GM13977 (cell line): ENCODE measurements at regions not wholly inside any gene's neighbourhood (a gene's known extent, or its start where the extent isn't known, plus 50 kb on each side); places are given as distances from the start of the nearest gene placed in this dataset.
"Not testable (repeated sequence)": the region's sequence is repeated elsewhere in the genome, so short reads cannot be mapped to it uniquely, and the experiment has no call there.

Experiments used
- DNase-seq: peaks from one replicate; pipeline ENCODE4 v3.0.0; 2012; ENCODE audit warnings: low spot score
- in situ Hi-C: fragments of 300-500 bp; cut with MboI; formaldehyde crosslinking; loops from one replicate; pipeline ENCODE4 v1.12.0; 2022; ENCODE audit warnings: low sequenced_read_pairs, low pct_unique_long_range_greater_than_20kb, mixed read lengths, inconsistent platforms; ENCODE audit not compliant: unreplicated experiment
- TF ChIP-seq, protein P1 (sequence below): IDR thresholded peaks from 2 replicates; pipeline ENCODE4 v1.5.1; 2012; ENCODE audit warnings: mild to moderate bottlenecking, control low read depth; ENCODE audit not compliant: insufficient read depth; ENCODE audit errors: extremely low read depth, missing control alignments

- in situ Hi-C loops: no loop called here
- no peak for DNase-seq
- TF ChIP-seq, protein P1, sequence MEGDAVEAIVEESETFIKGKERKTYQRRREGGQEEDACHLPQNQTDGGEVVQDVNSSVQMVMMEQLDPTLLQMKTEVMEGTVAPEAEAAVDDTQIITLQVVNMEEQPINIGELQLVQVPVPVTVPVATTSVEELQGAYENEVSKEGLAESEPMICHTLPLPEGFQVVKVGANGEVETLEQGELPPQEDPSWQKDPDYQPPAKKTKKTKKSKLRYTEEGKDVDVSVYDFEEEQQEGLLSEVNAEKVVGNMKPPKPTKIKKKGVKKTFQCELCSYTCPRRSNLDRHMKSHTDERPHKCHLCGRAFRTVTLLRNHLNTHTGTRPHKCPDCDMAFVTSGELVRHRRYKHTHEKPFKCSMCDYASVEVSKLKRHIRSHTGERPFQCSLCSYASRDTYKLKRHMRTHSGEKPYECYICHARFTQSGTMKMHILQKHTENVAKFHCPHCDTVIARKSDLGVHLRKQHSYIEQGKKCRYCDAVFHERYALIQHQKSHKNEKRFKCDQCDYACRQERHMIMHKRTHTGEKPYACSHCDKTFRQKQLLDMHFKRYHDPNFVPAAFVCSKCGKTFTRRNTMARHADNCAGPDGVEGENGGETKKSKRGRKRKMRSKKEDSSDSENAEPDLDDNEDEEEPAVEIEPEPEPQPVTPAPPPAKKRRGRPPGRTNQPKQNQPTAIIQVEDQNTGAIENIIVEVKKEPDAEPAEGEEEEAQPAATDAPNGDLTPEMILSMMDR: no peak
Observed at GRCh38 chr5:99022250-99022649, 93.4 kb upstream of the CHD1 start.

GRCh38 chr5:99020698-99021048, 91.9 kb upstream of the CHD1 start:
- in situ Hi-C loops: no loop called here
- TF ChIP-seq, protein P1: no peak
- no peak for DNase-seq

GRCh38 chr5:99019812-99020697, 91.2 kb upstream of the CHD1 start:
- TF ChIP-seq, protein P1: no peak
- in situ Hi-C loops: no loop called here
- no peak for DNase-seq

- no peak for DNase-seq
- in situ Hi-C loops: no loop called here
- TF ChIP-seq, protein P1: no peak
Observed at GRCh38 chr5:99019254-99019653, 90.4 kb upstream of the CHD1 start.

- no peak for DNase-seq
- TF ChIP-seq, protein P1: no peak
- in situ Hi-C loops: no loop called here
Observed at GRCh38 chr5:99010294-99010693, 81.5 kb upstream of the CHD1 start.

DNA sequence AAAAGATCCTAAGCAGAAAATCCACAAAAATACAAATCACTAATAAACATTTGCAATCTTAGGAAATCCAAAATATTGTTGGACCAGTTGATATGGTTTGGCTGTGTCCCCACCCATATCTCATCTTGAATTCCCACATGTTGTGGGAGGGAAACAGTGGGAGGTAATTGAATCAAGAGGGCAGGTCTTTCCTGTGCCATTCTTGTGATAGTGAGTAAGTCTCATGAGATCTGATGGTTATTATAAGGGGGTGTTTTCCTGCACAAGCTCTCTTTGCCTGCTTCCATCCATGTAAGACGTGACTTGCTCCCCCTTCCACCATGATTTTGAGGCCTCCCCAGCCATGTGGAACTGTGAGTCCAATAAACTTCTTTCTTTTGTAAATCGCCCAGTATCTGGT, 79.2 kb upstream of the CHD1 start:
- DNase-seq, in situ Hi-C loops: not testable (repeated sequence)

GRCh38 chr5:99005506-99005905, 76.7 kb upstream of the CHD1 start:
- DNase-seq: no peak
- TF ChIP-seq, protein P1: no peak
- in situ Hi-C loops: no loop called here
